ENCODE measurements at regions not wholly inside any gene's neighbourhood (a gene's known extent, or its start where the extent isn't known, plus 50 kb on each side); places are given as distances from the start of the nearest gene placed in this dataset.

GRCh38 chrX:144790148-144790547 lies 457.2 kb upstream of the SPANXN1 start:
- Histone ChIP-seq H3K27me3 (no peaks in the 10 kb centered on the region), H3K9me3 (peaks cover 0 to 18% (median 10%) of the 10 kb centered on the region in 3 donors), H3K4me3 (no peak overlapping the region), H3K4me1 (no peaks in the 10 kb centered on the region), H3K27ac (no peak overlapping the region), H3K36me3 (no peaks in the 10 kb centered on the region)
- DNase-seq: no peak
- intact Hi-C loops (cut with DNase I; ENCODE audit: low total_unique reads): no loop called here
- no peak for TF ChIP-seq CTCF (IDR thresholded peaks at IDR 0.05)

GRCh38 chrX:144791298-144791697 lies 456.0 kb upstream of the SPANXN1 start:
- intact Hi-C loops (cut with DNase I; ENCODE audit: low total_unique reads): no loop called here
- H3K27me3 ChIP-seq: no peaks in the 10 kb centered on the region
- H3K36me3 ChIP-seq: no peaks in the 10 kb centered on the region
- no peak for DNase-seq
- peaks cover 0 to 18% (median 10%) of the 10 kb centered on the region in 3 donors for H3K9me3 ChIP-seq
- H3K27ac ChIP-seq: no peak overlapping the region
- no peak for TF ChIP-seq CTCF (IDR thresholded peaks at IDR 0.05)
- H3K4me1 ChIP-seq: no peaks in the 10 kb centered on the region
- H3K4me3 ChIP-seq: no peak overlapping the region

- Histone ChIP-seq H3K27me3 (no peaks in the 10 kb centered on the region), H3K27ac (no peak overlapping the region), H3K4me3 (no peak overlapping the region), H3K4me1 (no peaks in the 10 kb centered on the region), H3K9me3 (no peaks in the 10 kb centered on the region), H3K36me3 (no peaks in the 10 kb centered on the region)
- no peak for DNase-seq
- TF ChIP-seq CTCF (IDR thresholded peaks at IDR 0.05): no peak
- intact Hi-C loops (cut with DNase I; ENCODE audit: low total_unique reads): no loop called here
Observed at GRCh38 chrX:144798972-144799371, 448.3 kb upstream of the SPANXN1 start.

- Histone ChIP-seq H3K27ac (no peak overlapping the region), H3K4me3 (no peak overlapping the region), H3K36me3 (no peaks in the 10 kb centered on the region), H3K27me3 (no peaks in the 10 kb centered on the region), H3K4me1 (no peaks in the 10 kb centered on the region), H3K9me3 (no peaks in the 10 kb centered on the region)
- no peak for DNase-seq
- intact Hi-C loops (cut with DNase I; ENCODE audit: low total_unique reads): no loop called here
- TF ChIP-seq CTCF (IDR thresholded peaks at IDR 0.05): no peak
Observed at GRCh38 chrX:144801786-144802185, 445.5 kb upstream of the SPANXN1 start.

- no peak overlapping the region for H3K4me3 ChIP-seq
- no peak for TF ChIP-seq CTCF (IDR thresholded peaks at IDR 0.05)
- no peaks in the 10 kb centered on the region for H3K27me3 ChIP-seq
- no peak overlapping the region for H3K27ac ChIP-seq
- no peaks in the 10 kb centered on the region for H3K9me3 ChIP-seq
- no peaks in the 10 kb centered on the region for H3K4me1 ChIP-seq
- no peak for DNase-seq
- intact Hi-C loops (cut with DNase I; ENCODE audit: low total_unique reads): no loop called here
- no peaks in the 10 kb centered on the region for H3K36me3 ChIP-seq
Observed at GRCh38 chrX:144809025-144809424, 438.3 kb upstream of the SPANXN1 start.

GRCh38 chrX:144810539-144810938 lies 436.8 kb upstream of the SPANXN1 start:
- no peak overlapping the region for H3K27ac ChIP-seq
- H3K36me3 ChIP-seq: no peaks in the 10 kb centered on the region
- H3K9me3 ChIP-seq: no peaks in the 10 kb centered on the region
- no peak overlapping the region for H3K4me3 ChIP-seq
- TF ChIP-seq CTCF (IDR thresholded peaks at IDR 0.05): no peak
- no peaks in the 10 kb centered on the region for H3K27me3 ChIP-seq
- DNase-seq: no peak
- intact Hi-C loops (cut with DNase I; ENCODE audit: low total_unique reads): no loop called here
- no peaks in the 10 kb centered on the region for H3K4me1 ChIP-seq

All from tibial artery (tissue), 4 donors.